ENCODE measurements at regions not wholly inside any gene's neighbourhood (a gene's known extent, or its start where the extent isn't known, plus 50 kb on each side); places are given as distances from the start of the nearest gene placed in this dataset.

GRCh38 chr1:147837129-147837963 lies 65.2 kb upstream of the GJA8 start:
- TF ChIP-seq EZH2phosphoT487 (IDR thresholded peaks at IDR 0.05; ENCODE audit: borderline replicate concordance, low read depth, low read length) = no peak
- TF ChIP-seq, protein P1, sequence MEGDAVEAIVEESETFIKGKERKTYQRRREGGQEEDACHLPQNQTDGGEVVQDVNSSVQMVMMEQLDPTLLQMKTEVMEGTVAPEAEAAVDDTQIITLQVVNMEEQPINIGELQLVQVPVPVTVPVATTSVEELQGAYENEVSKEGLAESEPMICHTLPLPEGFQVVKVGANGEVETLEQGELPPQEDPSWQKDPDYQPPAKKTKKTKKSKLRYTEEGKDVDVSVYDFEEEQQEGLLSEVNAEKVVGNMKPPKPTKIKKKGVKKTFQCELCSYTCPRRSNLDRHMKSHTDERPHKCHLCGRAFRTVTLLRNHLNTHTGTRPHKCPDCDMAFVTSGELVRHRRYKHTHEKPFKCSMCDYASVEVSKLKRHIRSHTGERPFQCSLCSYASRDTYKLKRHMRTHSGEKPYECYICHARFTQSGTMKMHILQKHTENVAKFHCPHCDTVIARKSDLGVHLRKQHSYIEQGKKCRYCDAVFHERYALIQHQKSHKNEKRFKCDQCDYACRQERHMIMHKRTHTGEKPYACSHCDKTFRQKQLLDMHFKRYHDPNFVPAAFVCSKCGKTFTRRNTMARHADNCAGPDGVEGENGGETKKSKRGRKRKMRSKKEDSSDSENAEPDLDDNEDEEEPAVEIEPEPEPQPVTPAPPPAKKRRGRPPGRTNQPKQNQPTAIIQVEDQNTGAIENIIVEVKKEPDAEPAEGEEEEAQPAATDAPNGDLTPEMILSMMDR (conservative IDR thresholded peaks at IDR 0.05; ENCODE audit: low read length) = no peak

Measured in OCI-LY7 (cell line).